Testis (tissue), 2 donors: ENCODE measurements at regions not wholly inside any gene's neighbourhood (a gene's known extent, or its start where the extent isn't known, plus 50 kb on each side); places are given as distances from the start of the nearest gene placed in this dataset.

Experiments used
- POLR2A ChIP-seq: fragments of 450-650 bp; IDR thresholded peaks from one replicate; pipeline ENCODE4 v1.6.1; 2017; ENCODE audit warnings: antibody characterized with exemption, mild to moderate bottlenecking, moderate library complexity
- TF ChIP-seq, protein P1 (sequence below), 3 experiments: fragments of 450-650 bp in 2 of 3; fragments of 200-600 bp in 1 of 3; sonication (generic) in 1 of 3; IDR thresholded peaks; one replicate each; pipeline ENCODE4 v1.5.1; 2016 to 2019; ENCODE audit warnings: antibody characterized with exemption in 3 of 3, mild to moderate bottlenecking in 2 of 3, moderate library complexity in 1 of 3

DNA sequence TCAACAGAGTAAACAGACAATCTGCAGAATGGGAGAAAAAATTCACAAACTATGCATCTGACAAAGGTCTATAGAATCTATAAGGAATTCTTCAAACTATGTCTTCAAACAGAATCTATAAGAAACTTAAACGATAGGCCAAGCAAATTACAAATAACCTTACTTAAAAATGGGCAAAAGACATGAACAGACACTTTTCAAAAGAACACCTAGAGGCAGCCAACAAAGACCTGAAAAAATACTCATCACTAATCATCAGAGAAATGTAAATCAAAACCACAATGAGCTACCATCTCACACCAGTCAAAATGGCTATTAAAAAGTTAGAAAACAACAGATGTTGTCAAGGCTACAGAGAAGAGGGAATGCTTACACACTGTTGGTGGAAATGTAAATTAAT is 81.3 kb downstream of the ID4 start:
- TF ChIP-seq, protein P1, sequence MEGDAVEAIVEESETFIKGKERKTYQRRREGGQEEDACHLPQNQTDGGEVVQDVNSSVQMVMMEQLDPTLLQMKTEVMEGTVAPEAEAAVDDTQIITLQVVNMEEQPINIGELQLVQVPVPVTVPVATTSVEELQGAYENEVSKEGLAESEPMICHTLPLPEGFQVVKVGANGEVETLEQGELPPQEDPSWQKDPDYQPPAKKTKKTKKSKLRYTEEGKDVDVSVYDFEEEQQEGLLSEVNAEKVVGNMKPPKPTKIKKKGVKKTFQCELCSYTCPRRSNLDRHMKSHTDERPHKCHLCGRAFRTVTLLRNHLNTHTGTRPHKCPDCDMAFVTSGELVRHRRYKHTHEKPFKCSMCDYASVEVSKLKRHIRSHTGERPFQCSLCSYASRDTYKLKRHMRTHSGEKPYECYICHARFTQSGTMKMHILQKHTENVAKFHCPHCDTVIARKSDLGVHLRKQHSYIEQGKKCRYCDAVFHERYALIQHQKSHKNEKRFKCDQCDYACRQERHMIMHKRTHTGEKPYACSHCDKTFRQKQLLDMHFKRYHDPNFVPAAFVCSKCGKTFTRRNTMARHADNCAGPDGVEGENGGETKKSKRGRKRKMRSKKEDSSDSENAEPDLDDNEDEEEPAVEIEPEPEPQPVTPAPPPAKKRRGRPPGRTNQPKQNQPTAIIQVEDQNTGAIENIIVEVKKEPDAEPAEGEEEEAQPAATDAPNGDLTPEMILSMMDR (IDR thresholded peaks at IDR 0.05), result no peak
- TF ChIP-seq POLR2A, result no peak
